NCI-H774 (cell line): ENCODE measurements at regions not wholly inside any gene's neighbourhood (a gene's known extent, or its start where the extent isn't known, plus 50 kb on each side); places are given as distances from the start of the nearest gene placed in this dataset.

Experiments
- DNase-seq: peaks from one replicate; lab custom pipeline; 2025; lab: John Stamatoyannopoulos, UW

DNA sequence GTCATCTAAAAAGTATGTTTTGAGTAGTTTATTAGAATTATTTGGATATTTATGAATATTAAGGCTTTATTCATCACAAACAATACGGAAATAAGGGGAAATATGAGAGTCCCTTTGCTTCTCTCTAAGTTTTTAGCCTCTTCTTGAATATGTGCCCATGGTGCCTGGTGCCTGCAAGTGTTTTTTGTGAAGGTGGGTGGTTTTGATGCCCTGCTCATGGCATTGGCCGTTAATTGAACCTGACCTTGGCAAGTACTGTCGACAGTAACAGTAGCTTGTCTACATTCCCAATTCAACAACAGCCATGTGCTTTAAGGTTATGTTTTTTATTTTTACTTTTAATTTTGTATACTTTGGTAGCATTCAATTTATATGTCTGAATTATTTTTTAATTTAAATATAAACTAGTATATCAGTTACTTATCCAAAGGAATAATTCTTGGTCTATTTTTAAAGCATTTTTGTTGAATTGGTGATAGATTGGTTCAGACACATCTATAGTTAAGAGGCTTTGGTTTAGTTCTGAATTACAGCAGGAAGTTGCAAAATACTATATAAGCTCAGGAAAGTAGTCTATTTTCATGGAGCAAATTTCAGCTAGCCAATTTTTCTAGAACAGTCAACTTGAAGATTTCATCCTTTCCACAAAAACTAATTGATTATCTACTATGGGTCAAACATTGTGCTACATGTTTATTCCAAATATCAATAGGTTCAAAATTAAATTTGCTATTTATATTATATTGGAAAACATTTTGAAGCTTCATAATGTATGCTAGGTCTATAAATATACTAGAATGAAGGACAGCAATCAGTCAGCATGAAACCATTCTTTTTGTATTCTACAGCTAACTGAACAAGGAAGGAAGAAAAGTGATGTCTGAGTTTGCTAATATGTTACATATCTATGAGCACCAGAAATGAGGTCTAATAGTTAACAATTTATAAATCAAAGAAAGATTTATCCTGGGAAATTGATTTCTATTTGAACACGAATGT, 184.4 kb downstream of the MRPL39 start:
- no peak for DNase-seq

DNA sequence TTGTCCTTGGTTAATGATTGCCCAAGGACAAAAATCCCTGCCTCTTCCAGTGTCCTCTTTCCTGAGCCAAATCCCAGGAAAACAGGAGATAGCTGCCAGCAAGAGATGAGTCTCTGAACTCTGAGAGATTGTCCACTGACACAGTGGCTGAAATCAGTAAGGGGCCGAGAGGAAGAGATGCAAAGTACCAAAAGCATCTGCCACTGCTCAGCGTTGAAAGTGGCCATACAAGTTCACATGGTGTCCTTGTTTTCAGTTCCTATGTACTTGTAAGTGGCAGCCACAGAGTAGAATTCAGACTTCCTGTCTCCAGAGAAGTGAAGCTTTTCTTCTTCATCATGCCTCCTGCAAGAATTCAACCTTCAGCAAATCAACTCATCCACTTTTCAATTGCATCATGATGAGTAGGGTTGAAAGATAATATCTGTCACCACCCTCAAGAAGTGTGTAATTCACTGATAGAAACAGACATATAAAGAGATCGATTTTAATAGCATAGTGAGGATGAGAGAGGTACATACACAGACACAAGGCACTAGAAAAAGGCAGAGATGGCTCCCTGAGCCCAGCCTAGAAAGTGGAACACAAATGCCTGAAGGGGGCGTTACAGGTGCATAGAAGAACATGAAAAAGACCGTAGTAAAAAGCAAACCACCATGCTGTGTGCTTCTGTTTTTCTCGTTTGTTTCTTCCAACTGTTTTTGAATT, 185.8 kb downstream of the MRPL39 start:
- DNase-seq, result peak; percentile 46

DNA sequence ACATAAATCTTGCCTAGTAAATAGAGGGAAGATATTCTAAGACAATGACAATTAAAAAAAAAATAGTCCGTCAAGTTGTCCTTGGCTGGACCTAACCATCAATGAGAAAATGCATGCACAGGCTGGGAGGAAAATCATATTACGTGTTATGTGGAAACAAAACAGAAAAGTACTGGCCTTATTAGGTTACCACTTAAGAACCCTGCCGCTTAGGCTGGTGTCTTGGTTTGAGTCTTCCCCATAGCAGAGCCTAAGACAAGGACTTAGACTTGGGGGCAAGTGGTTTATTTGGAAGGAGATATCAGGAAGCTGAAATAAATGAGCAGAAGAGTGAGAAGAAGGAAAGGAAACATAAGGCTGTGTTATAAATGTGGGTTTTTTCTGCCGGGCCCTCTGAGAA, 186.4 kb downstream of the MRPL39 start:
- DNase-seq, result no peak

DNA sequence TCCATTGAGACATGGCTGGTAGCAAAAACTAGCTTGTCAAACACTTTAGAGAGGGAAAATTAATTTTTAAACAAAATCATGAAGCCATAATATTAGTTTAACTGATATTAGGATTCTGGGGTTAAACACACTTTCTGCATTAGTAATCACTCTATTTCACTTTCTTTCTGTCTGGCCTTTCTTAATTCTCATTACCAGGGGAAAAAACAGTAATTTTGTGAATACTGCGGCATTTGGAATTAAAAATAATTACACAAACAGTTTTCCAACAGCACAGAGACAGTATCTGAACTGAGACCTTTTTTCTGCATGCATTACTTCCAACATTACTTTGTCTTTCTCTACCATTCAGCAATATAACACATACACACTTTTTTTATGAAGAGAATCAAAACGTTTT, 190.6 kb downstream of the MRPL39 start:
- DNase-seq, result no peak

DNA sequence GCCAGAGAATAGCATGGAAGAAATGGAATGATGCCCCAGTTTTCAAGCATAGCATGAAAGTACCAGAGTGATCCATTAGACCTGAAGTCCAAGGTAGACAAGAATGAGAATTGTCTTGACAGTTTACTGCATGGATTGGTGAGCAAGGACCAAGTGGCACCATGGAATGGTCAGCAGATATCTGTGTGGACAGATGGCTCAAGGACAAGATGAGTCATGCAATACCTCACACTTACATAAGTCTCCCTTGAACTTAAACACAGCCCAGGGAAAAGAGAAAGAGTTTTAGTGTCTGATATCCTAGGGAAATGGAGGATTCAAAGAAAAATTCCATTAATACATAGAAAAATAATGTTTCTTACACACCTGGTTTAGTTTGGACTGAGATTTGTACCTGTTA, 195.2 kb downstream of the MRPL39 start:
- no peak for DNase-seq

DNA sequence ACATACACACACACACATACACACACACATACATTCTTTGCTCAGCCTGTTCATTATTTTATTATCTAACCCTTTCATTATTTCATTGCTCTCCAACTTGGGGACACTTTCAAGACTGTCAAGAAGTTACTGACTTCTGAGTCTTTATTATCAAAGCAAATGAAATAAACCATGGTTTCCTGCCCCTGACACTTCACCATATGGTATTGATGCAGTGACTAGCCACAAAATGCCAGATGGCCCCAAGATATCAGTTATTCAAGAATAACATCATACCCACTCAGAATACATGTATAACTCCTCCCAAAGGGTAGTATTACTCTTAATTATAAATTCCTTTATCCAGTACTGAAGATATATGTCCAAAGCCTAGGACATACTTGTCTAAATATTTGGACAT, 197.3 kb downstream of the MRPL39 start:
- no peak for DNase-seq

DNA sequence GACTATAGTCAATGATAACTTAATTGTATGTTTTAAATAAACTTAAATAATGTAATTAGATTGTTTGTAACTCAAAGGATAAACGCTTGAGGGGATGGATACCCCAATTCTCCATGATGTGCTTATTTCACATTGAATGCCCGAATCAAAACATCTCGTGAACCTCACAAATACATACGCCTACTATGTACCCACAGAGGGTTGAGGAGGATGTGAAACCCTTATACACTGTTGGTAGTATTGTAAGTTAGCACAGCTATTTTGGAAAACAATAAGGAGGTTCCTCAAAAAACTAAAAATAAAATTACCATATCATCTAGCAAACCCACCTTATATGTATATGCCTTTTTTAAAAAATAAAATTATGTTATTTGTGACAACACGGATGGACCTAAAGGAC, 198.6 kb downstream of the MRPL39 start:
- no peak for DNase-seq

DNA sequence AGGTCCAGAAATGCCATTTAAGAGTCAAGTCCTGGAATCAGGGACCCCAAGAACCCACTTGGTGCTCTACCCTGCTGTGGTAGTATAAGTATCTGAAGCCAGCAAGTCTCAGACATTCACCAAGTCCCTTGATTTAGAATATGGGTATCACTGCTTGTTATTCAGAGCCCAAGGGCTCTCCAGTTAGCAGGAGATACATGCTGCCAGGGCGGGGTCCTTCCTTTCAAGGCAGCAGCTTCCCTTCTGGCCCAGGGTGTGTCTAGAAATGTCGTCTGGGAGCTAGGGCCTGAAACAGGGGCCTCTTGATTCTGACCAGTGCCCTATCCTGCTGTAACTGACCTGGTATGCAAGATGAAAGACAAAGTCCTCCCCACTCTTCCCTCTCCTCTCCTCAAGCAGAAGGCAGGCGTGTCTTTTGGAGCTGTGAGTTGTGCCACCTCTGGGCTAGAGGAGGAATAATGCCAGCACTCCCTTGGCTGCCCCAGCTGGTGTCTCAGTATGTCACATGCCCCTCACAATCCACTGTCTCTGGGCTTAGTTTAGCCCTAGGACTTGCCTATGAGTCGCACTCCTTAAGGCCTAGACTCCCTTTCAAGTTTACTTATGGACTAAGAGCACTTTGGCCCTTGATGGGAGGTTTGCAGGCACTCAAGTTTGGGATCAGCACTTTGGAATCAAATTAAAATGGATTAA, 200.2 kb downstream of the MRPL39 start:
- DNase-seq, result no peak

DNA sequence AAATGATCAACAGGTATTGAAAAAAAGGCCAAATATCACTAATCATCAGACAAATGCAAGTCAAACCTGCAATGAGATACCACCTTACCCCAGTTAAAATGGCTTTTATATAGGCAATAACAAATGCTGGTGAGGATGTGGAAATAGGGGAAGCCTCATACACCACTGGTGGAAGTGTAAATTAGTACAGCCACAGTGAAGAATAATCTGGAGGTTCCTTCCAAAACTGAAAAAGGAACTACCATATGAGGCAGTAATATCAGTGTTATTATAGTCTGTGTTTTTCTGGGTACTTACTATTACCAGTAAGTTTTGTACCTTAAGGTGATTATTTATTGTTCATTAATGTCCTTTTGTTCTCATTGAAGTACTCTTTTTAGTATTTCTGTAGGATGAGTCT, 201.3 kb downstream of the MRPL39 start:
- DNase-seq, result no peak

DNA sequence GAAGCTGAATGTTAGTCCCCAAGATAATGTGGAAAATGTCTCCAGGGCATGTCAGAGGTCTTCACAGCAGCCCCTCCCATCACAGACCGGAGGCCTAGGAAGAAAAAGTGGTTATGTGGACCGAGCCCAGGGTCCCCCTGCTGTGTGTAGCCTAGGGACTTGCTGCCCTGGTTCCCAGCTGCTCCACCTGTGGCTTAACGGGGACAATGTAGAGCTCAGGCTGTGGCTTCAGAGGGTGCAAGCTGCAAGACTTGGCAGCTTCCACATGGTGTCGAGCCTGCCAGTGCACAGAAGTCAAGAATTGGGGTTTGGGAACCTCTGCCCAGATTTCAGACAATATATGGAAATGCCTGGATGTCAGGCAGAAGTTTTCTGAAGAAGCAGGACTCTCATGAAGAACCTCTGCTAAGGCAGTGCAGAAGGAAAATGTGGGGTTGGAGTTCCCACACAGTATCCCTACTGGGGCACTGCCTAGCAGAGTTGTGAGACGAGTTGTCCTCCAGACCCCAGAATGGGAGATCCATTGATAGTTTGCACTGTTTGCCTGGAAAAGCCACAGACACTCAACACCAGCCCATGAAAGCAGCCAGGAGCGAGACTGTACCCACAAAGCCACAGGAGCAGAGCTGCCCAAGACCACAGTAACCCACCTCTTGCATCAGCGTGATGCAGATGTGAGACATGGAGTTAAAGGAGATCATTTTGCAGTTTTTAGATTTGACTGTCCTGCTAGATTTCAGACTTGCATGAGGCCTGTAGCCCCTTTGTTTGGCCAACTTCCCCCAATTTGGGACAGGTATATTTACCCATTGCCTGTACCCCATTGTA, 204.9 kb downstream of the MRPL39 start:
- no peak for DNase-seq

DNA sequence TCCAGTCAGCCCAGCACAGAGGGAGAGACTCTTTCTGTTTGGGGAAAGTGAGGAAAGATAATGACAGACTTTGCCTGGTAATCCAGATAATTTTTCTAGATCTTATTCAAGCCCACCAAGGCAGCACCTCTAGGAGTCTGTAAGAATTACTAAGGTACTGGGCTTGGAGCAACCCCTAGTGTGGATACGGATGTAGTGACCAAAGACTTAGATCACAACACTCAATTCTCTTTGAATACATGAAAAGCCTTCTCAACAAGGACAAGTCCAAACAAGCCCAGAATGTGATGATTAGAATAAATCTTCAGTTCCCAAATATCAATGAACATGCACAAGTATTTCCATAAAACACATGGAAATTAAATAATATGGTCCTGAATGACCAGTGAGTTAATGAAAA, 206.9 kb downstream of the MRPL39 start:
- no peak for DNase-seq

DNA sequence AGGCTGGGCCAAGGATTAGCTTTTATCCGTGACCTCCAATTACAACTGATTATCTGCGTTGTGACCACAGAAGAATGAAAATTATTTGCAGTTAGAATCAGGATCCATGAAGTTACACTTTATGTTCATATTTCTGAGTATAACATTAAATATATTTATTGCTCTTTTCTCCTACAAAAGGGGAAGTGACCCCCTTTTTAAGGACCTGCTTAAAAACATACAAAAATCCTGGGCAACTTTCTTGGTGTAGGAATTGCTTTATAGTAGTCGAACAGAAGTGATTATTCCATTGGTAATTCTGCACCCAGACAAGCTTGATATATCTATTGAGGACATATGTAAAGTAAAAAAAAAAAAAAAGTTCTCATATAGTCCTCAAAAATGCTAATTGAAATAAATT, 208.7 kb downstream of the MRPL39 start:
- no peak for DNase-seq

DNA sequence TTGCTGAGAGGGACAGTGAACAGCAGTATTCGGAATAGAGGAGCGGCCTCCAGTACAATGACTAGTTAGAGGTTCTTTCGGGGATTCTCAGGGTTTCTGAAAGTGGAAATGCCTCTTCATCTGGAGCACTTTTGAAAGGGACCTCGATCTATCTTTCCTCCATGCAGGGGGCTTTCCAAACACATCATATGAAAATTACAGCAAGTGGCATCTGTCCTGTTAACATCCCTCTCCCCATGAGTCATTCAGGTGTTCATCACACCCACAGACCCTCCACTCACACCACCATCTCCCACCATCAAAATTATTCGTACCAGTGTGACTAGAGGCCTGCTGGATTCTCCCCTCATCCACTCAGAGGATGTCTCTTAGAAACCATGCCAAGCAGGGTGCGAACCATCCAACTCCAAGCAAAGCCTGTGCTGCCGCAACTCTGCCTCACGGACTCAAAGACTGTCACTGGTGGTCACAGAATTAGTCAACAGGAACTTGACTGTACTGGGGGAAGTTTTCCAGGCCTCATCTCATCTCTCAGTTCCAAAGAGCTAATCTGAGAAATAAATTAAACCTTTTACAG, 211.1 kb downstream of the MRPL39 start:
- DNase-seq, result no peak

DNA sequence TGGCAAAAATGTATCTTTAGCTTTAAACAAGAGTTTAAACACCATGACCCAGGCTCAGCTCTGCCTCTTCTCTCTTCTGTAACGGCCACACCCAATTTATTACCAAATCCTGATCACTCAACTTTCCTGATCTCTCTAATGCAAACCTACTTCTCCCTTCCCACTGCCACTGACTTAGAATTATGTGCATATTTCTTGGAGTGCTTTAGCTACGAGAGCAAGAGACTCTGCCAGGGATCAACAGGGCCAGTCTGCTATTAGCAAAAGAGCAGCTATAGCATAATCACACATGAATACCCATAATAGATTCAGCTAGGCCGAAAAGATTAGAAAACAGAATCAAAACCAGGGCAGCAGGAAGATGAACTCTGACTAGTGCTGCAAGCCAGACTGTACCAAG, 215.5 kb downstream of the MRPL39 start:
- no peak for DNase-seq

DNA sequence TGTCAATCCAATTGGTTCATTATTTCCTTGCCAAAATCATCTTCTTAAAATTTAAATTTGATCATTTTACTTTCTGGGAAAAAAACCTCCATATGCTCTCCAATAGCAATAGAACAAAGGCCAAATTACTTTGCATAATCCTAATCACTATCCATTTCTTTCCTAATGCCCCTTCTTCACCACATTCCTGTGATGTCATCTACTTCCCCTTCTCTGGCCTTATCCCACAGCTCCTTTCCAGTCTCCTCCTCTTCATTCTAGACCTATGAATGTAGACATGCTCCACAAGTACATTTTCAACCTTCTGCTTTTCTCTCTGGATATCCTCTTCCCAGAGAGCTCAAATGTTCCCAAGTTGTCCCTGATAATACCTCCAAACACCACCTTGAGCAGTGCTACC, 216.6 kb downstream of the MRPL39 start:
- DNase-seq, result no peak

DNA sequence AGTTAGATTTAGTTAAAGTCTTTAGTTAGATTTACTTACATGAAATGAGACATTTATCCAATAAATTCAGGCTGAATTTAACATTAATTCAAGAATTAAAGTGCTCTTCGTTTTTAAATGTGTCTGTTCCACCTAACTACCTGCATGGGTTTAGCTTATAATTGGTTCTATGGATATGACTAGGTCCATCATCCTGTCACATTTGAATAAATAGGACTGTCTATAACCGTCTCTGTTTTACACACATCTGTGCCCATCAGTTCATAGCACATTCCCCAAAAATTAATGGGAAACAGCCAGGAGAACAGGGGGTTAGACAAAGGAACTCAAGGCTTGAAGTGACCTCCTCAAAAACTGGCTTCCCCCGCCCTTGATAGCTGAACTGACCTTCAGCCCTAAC, 219.6 kb downstream of the MRPL39 start:
- DNase-seq, result no peak

DNA sequence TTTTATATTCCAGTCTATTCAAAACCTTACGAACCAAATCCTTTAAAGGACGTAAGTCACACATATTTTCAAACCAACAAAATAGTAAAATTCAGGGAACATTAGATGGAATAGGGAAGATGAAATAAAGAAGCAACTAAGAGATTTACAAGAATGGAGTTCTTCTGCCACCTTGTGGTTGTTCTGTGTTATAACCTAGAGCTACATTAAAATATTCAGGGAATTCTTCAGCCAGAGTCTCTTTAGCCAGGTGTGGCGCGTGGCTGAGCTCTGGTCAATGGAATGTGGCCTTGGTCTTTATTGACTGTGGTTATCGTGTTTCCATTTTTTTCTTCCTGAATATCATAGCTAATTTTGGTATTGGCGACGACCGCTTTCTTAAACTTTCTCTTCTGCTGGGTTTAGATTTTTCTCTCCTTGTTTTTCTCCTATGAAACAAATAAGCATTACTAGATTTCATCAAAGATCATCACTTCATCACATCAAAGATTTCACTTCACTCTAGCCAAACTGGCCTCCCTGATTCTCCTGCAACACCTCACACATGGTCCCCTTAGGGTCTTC, 221.3 kb downstream of the MRPL39 start:
- peak; percentile 39 for DNase-seq

DNA sequence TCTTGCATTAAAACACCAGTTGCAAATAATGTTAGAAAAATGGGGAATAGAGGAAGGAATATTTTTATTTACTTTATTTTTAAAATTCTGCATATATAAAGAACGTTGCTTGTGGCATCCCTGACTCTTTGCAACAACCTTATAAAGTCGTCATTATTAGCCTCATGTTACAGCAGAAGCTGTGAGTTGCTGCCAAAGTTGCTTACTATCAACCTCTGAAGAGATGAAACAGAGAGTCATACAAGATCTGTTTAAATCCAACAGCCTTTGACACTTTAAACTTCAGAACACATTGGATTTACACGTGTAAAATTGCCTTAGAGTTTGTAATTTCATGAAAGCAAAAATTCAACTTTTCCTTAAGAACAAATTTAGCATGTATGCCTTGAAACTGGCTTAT, 221.9 kb downstream of the MRPL39 start:
- DNase-seq, result no peak

DNA sequence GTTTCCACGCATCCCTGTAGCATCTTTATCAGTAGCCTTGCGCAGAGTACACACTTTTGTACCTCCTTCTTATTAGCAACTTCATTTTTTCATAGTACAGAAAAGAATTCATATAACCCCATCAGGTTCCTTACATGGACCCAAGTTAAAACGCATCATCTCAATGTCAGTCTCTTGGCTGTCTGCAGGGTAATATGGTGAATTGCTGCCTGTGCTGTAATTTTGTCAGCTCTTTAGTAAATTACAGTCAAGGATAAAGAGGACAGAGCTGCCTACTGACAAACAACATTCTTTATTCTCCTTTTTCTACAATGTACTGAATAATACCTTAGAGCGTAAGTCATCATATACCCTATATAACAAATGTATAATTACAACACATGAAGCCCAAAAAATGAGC, 222.5 kb downstream of the MRPL39 start:
- DNase-seq, result no peak

DNA sequence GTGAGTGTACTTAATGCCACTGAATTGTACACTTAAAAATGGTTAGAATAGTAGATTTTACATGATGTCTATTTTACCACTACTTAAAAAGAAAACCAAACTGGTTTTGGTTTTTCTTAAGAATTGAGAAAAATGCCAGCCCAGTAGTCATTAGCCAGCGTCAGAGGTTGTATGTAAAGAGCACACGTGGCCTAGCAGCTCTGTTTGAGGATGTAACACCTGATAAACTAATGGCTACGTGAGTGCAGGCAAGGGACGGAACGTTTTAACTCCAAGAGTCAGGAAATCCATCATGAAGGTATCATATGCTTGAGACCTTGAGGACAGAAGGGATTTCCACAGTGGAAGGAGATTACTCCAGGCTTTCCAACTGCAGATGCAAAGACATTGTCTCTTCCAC, 223.7 kb downstream of the MRPL39 start:
- no peak for DNase-seq

DNA sequence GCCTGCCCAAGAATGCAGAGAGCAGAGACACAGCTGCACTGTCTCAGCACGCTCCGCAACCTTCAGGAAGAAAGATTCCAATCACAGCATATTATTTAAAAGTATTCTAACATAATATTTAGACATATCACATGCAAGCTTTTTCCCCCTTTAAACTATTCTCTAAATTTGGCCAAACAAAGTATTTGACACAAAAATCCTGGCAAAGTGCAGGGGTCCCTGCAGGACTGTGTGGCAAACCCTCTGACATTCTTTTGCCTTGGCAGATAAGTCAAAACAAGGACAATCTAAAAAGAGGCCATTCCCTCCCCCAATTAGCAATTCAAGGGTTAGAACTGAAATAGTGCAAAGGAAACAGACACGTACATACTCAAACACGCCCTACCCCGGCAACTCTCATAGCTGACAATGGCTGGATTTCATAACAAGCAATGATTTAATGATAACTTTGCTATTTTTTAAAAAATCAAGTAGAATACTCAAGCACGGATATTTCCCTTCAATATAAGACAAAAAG, 225.3 kb downstream of the MRPL39 start:
- DNase-seq, result no peak
